Fibroblast of lung (primary cell): ENCODE measurements at regions not wholly inside any gene's neighbourhood (a gene's known extent, or its start where the extent isn't known, plus 50 kb on each side); places are given as distances from the start of the nearest gene placed in this dataset.

Experiments used
- CTCF ChIP-seq, 2 donors: IDR thresholded peaks in 1 of 2; conservative IDR thresholded peaks in 1 of 2; 1 replicate in 1 of 2; 2 replicates in 1 of 2; pipeline ENCODE4 v1.5.1; 2011 to 2012; ENCODE audit warnings: low read length in 2 of 2, control low read depth in 1 of 2, inconsistent platforms in 1 of 2, low read depth in 1 of 2, mild to moderate bottlenecking in 1 of 2
- EZH2 ChIP-seq: IDR thresholded peaks from 2 replicates; pipeline ENCODE4 v1.5.1; 2012; ENCODE audit warnings: low read length, control low read depth, mild to moderate bottlenecking; ENCODE audit errors: missing control alignments

GRCh38 chr10:84063440-84063839, 75.9 kb upstream of the GHITM start:
- TF ChIP-seq EZH2, result no peak
- TF ChIP-seq CTCF (conservative IDR thresholded peaks at IDR 0.05 in 1 of 2, IDR thresholded peaks at IDR 0.05 in 1 of 2; ENCODE audit: low read depth in 1 of 2, low read length in 2 of 2), result no peak
